SH-SY5Y (cell line): ENCODE measurements at regions not wholly inside any gene's neighbourhood (a gene's known extent, or its start where the extent isn't known, plus 50 kb on each side); places are given as distances from the start of the nearest gene placed in this dataset.

ENCODE experiments used
- GATA2 ChIP-seq: IDR thresholded peaks from 2 replicates; pipeline ENCODE4 v1.6.1; 2011; ENCODE audit warnings: mild to moderate bottlenecking, low read depth, low read length
- GATA3 ChIP-seq: IDR thresholded peaks from 2 replicates; pipeline ENCODE4 v1.6.1; 2011; ENCODE audit warnings: low read depth, mild to moderate bottlenecking, low read length, moderate library complexity

- TF ChIP-seq GATA3 (no peak), GATA2 (no peak)
Observed at GRCh38 chr11:13225038-13226001, 52.3 kb upstream of the BMAL1 start.

GRCh38 chr11:13227676-13228255, 49.8 kb upstream of the BMAL1 start:
- TF ChIP-seq GATA2 (no peak), GATA3 (no peak)
